Nephron (organoid): ENCODE measurements at regions not wholly inside any gene's neighbourhood (a gene's known extent, or its start where the extent isn't known, plus 50 kb on each side); places are given as distances from the start of the nearest gene placed in this dataset.

Source experiments
- H3K27ac Mint-ChIP-seq, 3 experiments: 2 replicates each; pipeline ENCODE4 v1.8.0; 2020; ENCODE audit warnings: mixed read lengths in 3 of 3, mild to moderate bottlenecking in 2 of 3, moderate library complexity in 1 of 3
- H3K27me3 Mint-ChIP-seq: 2 replicates; pipeline ENCODE4 v1.8.0; 2021; ENCODE audit warnings: low read depth, mild to moderate bottlenecking, moderate library complexity, mixed read lengths
- H3K36me3 Mint-ChIP-seq: 2 replicates; pipeline ENCODE4 v1.8.0; 2020; ENCODE audit warnings: low read depth, mixed read lengths
- H3K4me1 Mint-ChIP-seq: 2 replicates; pipeline ENCODE4 v1.8.0; 2020; ENCODE audit warnings: mixed read lengths
- H3K4me3 Mint-ChIP-seq, 3 experiments: 2 replicates each; pipeline ENCODE4 v1.8.0; 2020; ENCODE audit warnings: mild to moderate bottlenecking in 3 of 3, mixed read lengths in 3 of 3, moderate library complexity in 2 of 3
- H3K9me3 Mint-ChIP-seq: 2 replicates; pipeline ENCODE4 v1.8.0; 2020; ENCODE audit warnings: mixed read lengths
- CTCF ChIP-seq, 3 experiments: fragments of 200-600 bp; sonication (generic); IDR thresholded peaks; one replicate each; pipeline ENCODE4 v1.5.0; 2021; ENCODE audit warnings: antibody characterized with exemption in 3 of 3; ENCODE audit not compliant: unreplicated experiment in 3 of 3

- H3K4me1 Mint-ChIP-seq, result no peaks in the 10 kb centered on the region
Measured at GRCh38 chr6:135753196-135753595, 98.3 kb upstream of the PDE7B start.

DNA sequence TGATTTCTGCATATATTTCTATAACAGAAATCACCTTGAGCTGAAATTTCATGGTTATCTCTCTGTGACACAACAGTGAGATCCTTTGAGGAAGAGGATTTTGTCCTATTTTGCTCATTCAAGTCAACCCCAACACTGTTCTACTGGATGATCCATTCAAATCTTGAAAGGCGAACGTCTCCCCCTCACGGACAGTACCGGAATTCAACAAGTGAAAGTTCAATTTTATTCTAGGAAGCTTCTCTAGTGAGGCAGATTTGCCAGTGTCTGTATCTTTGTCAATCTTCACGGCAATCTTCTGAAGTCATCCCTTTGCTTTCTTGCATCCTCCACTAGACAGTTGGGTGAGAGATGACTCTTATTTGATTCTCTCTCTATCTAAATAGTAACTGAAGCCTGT, 91.7 kb upstream of the PDE7B start:
- H3K4me3 Mint-ChIP-seq, result no peak overlapping the region
- no peak for TF ChIP-seq CTCF (IDR thresholded peaks at IDR 0.05; ENCODE audit: unreplicated experiment in 3 of 3)
- no peaks in the 10 kb centered on the region for H3K4me1 Mint-ChIP-seq
- H3K36me3 Mint-ChIP-seq, result no peaks in the 10 kb centered on the region
- H3K27ac Mint-ChIP-seq, result no peak overlapping the region
- peaks cover 10% of the 10 kb centered on the region for H3K9me3 Mint-ChIP-seq
- no peaks in the 10 kb centered on the region for H3K27me3 Mint-ChIP-seq

More at GRCh38 chr6:135753196-135753595, 98.3 kb upstream of the PDE7B start:
- TF ChIP-seq CTCF (IDR thresholded peaks at IDR 0.05; ENCODE audit: unreplicated experiment in 3 of 3), result no peak
- Mint-ChIP-seq H3K27ac (no peak overlapping the region), H3K36me3 (no peaks in the 10 kb centered on the region), H3K27me3 (no peaks in the 10 kb centered on the region), H3K4me3 (no peak overlapping the region), H3K9me3 (no peaks in the 10 kb centered on the region)

DNA sequence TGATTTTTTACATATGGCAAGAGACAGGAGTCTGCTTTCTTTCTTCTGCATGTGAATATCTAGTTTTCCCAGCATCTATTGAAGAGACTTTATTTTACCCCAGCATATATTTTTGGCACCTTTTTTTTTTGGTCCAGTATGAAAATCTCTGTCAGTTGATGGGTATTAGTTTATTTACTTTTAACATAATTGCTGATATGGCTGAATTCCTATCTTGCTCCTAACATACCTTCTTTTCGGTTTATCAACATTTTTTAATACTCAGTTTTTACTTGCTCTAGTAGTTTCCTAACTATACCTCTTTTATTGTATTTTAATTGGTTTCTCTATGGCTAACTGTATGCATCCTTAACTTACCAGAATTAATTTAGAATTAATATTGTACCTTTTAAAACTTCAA, 77.5 kb upstream of the PDE7B start:
- H3K4me1 Mint-ChIP-seq, result no peaks in the 10 kb centered on the region
- no peaks in the 10 kb centered on the region for H3K27me3 Mint-ChIP-seq
- peaks cover 10% of the 10 kb centered on the region for H3K9me3 Mint-ChIP-seq
- no peak overlapping the region for H3K4me3 Mint-ChIP-seq
- no peaks in the 10 kb centered on the region for H3K36me3 Mint-ChIP-seq
- no peak for TF ChIP-seq CTCF (IDR thresholded peaks at IDR 0.05; ENCODE audit: unreplicated experiment in 3 of 3)
- no peak overlapping the region for H3K27ac Mint-ChIP-seq

DNA sequence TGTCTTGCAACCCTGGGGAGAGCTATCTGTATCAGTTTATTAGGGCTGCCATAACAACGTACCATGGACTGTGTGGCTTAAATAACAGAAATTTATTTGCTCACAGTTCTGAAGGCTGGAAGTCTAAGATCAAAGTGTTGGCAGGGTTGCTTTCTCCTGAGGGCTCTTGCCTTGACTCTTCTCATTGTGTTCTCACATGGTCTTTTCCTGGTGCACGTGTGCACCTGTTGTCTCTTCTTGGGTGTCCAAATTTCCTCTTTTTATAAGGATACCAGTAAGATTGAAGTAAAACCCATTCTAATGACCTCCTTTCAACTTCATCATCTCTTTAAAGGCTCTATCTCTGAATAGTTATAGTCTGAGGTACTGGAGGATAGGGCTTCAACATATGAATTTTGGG, 72.3 kb upstream of the PDE7B start:
- no peak for TF ChIP-seq CTCF (IDR thresholded peaks at IDR 0.05; ENCODE audit: unreplicated experiment in 3 of 3)
- Mint-ChIP-seq H3K9me3 (peaks cover 9% of the 10 kb centered on the region), H3K27me3 (peaks cover 3% of the 10 kb centered on the region), H3K4me3 (no peak overlapping the region), H3K4me1 (peaks cover 11% of the 10 kb centered on the region), H3K27ac (no peak overlapping the region), H3K36me3 (no peaks in the 10 kb centered on the region)

GRCh38 chr6:135780326-135780725, 71.2 kb upstream of the PDE7B start:
- peaks cover 9% of the 10 kb centered on the region for H3K9me3 Mint-ChIP-seq
- H3K36me3 Mint-ChIP-seq, result no peaks in the 10 kb centered on the region
- H3K27ac Mint-ChIP-seq, result no peak overlapping the region
- TF ChIP-seq CTCF (IDR thresholded peaks at IDR 0.05; ENCODE audit: unreplicated experiment in 3 of 3), result no peak
- H3K4me1 Mint-ChIP-seq, result peaks cover 20% of the 10 kb centered on the region
- peaks cover 3% of the 10 kb centered on the region for H3K27me3 Mint-ChIP-seq
- no peak overlapping the region for H3K4me3 Mint-ChIP-seq

GRCh38 chr6:135782546-135782945, 69.0 kb upstream of the PDE7B start:
- Mint-ChIP-seq H3K9me3 (peaks cover 11% of the 10 kb centered on the region), H3K4me3 (no peak overlapping the region)

More at GRCh38 chr6:135782546-135782945, 69.0 kb upstream of the PDE7B start:
- no peak for TF ChIP-seq CTCF (IDR thresholded peaks at IDR 0.05; ENCODE audit: unreplicated experiment in 3 of 3)
- Mint-ChIP-seq H3K27ac (no peak overlapping the region), H3K4me1 (peaks cover 20% of the 10 kb centered on the region), H3K36me3 (no peaks in the 10 kb centered on the region), H3K27me3 (peaks cover 3% of the 10 kb centered on the region)
